Liver (tissue), 3 donors: ENCODE measurements at regions not wholly inside any gene's neighbourhood (a gene's known extent, or its start where the extent isn't known, plus 50 kb on each side); places are given as distances from the start of the nearest gene placed in this dataset.
"Not testable (repeated sequence)": the region's sequence is repeated elsewhere in the genome, so short reads cannot be mapped to it uniquely, and the experiment has no call there.

Experiments used
- RAD21 ChIP-seq, 2 donors: IDR thresholded peaks; 2 replicates each; pipeline ENCODE4 v1.6.1; 2016; ENCODE audit warnings: antibody characterized with exemption in 2 of 2, mild to moderate bottlenecking in 2 of 2
- REST ChIP-seq: IDR thresholded peaks from 2 replicates; pipeline ENCODE4 v1.6.1; 2016; ENCODE audit warnings: antibody characterized with exemption, mild to moderate bottlenecking
- RXRA ChIP-seq, 2 donors: IDR thresholded peaks; 2 replicates each; pipeline ENCODE4 v1.6.1; 2017 to 2018; ENCODE audit warnings: antibody characterized with exemption in 2 of 2, mild to moderate bottlenecking in 1 of 2
- YY1 ChIP-seq: IDR thresholded peaks from 2 replicates; pipeline ENCODE4 v1.6.1; 2016; ENCODE audit warnings: antibody characterized with exemption, mild to moderate bottlenecking
- TF ChIP-seq, protein P1 (sequence below): fragments of 150-350 bp; IDR thresholded peaks from 2 replicates; pipeline ENCODE4 v1.5.1; 2017; ENCODE audit warnings: improper control_type of control experiment, low read depth, low read length; ENCODE audit not compliant: missing input control
- donor health status: healthy.
- donor health status: healthy.

DNA sequence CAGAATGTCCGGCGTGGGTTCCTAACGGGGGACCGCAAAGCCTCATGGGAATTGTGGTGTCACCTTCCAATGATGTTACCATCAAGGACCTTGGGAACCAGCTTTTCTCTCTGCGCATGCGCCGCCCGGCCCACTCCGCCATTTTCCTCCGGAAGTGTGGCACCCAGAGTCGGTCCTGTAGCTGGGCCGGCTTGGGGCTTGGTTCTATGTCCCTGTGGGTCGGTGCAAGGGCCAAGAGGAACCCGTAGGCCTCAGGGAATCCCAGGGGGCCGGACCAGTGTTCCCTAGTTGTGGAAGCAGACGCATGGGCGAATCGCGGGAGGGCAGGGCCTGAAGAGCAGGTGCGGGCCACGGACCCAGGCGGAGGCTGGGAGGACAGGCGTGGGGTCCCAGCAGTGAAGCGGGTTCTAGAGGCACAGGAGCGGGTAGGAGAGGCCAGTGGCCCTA lies 1762.4 kb upstream of the TPTE start:
- TF ChIP-seq, protein P1, sequence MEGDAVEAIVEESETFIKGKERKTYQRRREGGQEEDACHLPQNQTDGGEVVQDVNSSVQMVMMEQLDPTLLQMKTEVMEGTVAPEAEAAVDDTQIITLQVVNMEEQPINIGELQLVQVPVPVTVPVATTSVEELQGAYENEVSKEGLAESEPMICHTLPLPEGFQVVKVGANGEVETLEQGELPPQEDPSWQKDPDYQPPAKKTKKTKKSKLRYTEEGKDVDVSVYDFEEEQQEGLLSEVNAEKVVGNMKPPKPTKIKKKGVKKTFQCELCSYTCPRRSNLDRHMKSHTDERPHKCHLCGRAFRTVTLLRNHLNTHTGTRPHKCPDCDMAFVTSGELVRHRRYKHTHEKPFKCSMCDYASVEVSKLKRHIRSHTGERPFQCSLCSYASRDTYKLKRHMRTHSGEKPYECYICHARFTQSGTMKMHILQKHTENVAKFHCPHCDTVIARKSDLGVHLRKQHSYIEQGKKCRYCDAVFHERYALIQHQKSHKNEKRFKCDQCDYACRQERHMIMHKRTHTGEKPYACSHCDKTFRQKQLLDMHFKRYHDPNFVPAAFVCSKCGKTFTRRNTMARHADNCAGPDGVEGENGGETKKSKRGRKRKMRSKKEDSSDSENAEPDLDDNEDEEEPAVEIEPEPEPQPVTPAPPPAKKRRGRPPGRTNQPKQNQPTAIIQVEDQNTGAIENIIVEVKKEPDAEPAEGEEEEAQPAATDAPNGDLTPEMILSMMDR, result not testable (repeated sequence)
- not testable (repeated sequence) for TF ChIP-seq YY1; RXRA (IDR thresholded peaks at IDR 0.05); RAD21 (IDR thresholded peaks at IDR 0.05); REST
